GM23338 (cell line): ENCODE measurements at regions not wholly inside any gene's neighbourhood (a gene's known extent, or its start where the extent isn't known, plus 50 kb on each side); places are given as distances from the start of the nearest gene placed in this dataset.

Experiments used
- ATAC-seq: fragments of 200-7000 bp; cut with Tn5 transposase; 3 replicates; pipeline ENCODE4 v1.9.1; 2020
- DNase-seq: peaks from one replicate; pipeline ENCODE4 v3.0.0-alpha.2; 2015; ENCODE audit warnings: low spot score
- H2AFZ ChIP-seq: fragments of 200-600 bp; sonication (generic); 2 replicates; pipeline ENCODE4 v1.8.0; 2016; ENCODE audit warnings: antibody characterized with exemption, mild to moderate bottlenecking, moderate library complexity
- H3F3A ChIP-seq: fragments of 200-600 bp; sonication (generic); replicated peaks from 2 replicates; pipeline ENCODE4 v1.8.0; 2017; ENCODE audit warnings: antibody characterized with exemption, mixed run types, low read depth
- H3K27ac ChIP-seq: fragments of 200-600 bp; sonication (generic); 2 replicates; pipeline ENCODE4 v1.6.1; 2016; ENCODE audit warnings: low read depth
- H3K27me3 ChIP-seq: fragments of 200-600 bp; sonication (generic); 2 replicates; pipeline ENCODE4 v1.8.0; 2016; ENCODE audit warnings: mild to moderate bottlenecking, mixed run types, moderate library complexity; ENCODE audit not compliant: insufficient read depth
- H3K36me3 ChIP-seq: fragments of 200-600 bp; sonication (generic); 2 replicates; pipeline ENCODE4 v1.8.0; 2016; ENCODE audit warnings: mild to moderate bottlenecking; ENCODE audit not compliant: insufficient read depth
- H3K4me1 ChIP-seq: fragments of 200-600 bp; sonication (generic); 2 replicates; pipeline ENCODE4 v1.8.0; 2016; ENCODE audit warnings: mild to moderate bottlenecking, moderate library complexity; ENCODE audit not compliant: insufficient read depth
- H3K4me2 ChIP-seq: fragments of 200-600 bp; sonication (generic); 2 replicates; pipeline ENCODE4 v1.7.1; 2017; ENCODE audit warnings: mixed run types
- H3K4me3 ChIP-seq: fragments of 200-600 bp; sonication (generic); 2 replicates; pipeline ENCODE4 v1.6.1; 2016; ENCODE audit warnings: mixed run types
- H3K79me2 ChIP-seq: fragments of 200-600 bp; sonication (generic); replicated peaks from 2 replicates; pipeline ENCODE4 v1.8.0; 2017; ENCODE audit warnings: mild to moderate bottlenecking; ENCODE audit not compliant: insufficient read depth
- H3K9me2 ChIP-seq: fragments of 200-600 bp; sonication (generic); 2 replicates; pipeline ENCODE4 v1.8.0; 2017; ENCODE audit not compliant: insufficient read depth
- H4K20me1 ChIP-seq: fragments of 200-600 bp; sonication (generic); replicated peaks from 2 replicates; pipeline ENCODE4 v1.8.0; 2017; ENCODE audit warnings: mild to moderate bottlenecking; ENCODE audit not compliant: insufficient read depth
- H3K27ac Mint-ChIP-seq: 2 replicates; pipeline ENCODE4 v1.8.0; 2020; ENCODE audit warnings: inconsistent platforms, mild to moderate bottlenecking, moderate library complexity, mixed read lengths
- H3K27me3 Mint-ChIP-seq: 3 replicates; pipeline ENCODE4 v1.8.0; 2022; ENCODE audit warnings: low read depth, mild to moderate bottlenecking, moderate library complexity, mixed read lengths, inconsistent platforms; ENCODE audit not compliant: insufficient read depth, poor library complexity
- H3K36me3 Mint-ChIP-seq: 3 replicates; pipeline ENCODE4 v1.8.0; 2021; ENCODE audit warnings: low read depth, mild to moderate bottlenecking, inconsistent platforms, moderate library complexity, mixed read lengths
- H3K4me1 Mint-ChIP-seq: 3 replicates; pipeline ENCODE4 v1.8.0; 2020; ENCODE audit warnings: mild to moderate bottlenecking, inconsistent platforms, mixed read lengths
- H3K4me3 Mint-ChIP-seq: 3 replicates; pipeline ENCODE4 v1.8.0; 2021; ENCODE audit warnings: moderate library complexity, mild to moderate bottlenecking, inconsistent platforms, mixed read lengths
- H3K9me3 Mint-ChIP-seq: 3 replicates; pipeline ENCODE4 v1.8.0; 2020; ENCODE audit warnings: moderate library complexity, mild to moderate bottlenecking, inconsistent platforms, mixed read lengths
- CREB1 ChIP-seq: fragments of 250-450 bp; sonication (Bioruptor Pico); IDR thresholded peaks from 2 replicates; pipeline ENCODE4 v1.5.0; 2020; ENCODE audit warnings: low read depth, mild to moderate bottlenecking, moderate library complexity
- ETS1 ChIP-seq: IDR thresholded peaks from 2 replicates; pipeline ENCODE4 v1.6.1; 2016; ENCODE audit warnings: antibody characterized with exemption
- NANOG ChIP-seq: IDR thresholded peaks from 2 replicates; pipeline ENCODE4 v1.6.1; 2016; ENCODE audit warnings: antibody characterized with exemption, borderline replicate concordance
- REST ChIP-seq: IDR thresholded peaks from one replicate; pipeline ENCODE4 v1.6.1; 2018; ENCODE audit warnings: antibody characterized with exemption; ENCODE audit not compliant: unreplicated experiment
- STAT1 ChIP-seq: IDR thresholded peaks from one replicate; pipeline ENCODE4 v1.6.1; 2016; ENCODE audit warnings: antibody characterized with exemption; ENCODE audit not compliant: unreplicated experiment
- ZNF114 ChIP-seq: fragments of 250-450 bp; sonication (Bioruptor Pico); IDR thresholded peaks from 2 replicates; pipeline ENCODE4 v1.5.0; 2020; ENCODE audit warnings: mild to moderate bottlenecking, moderate library complexity
- ZNF331 ChIP-seq: fragments of 250-450 bp; sonication (Bioruptor Pico); IDR thresholded peaks from 2 replicates; pipeline ENCODE4 v1.5.0; 2020; ENCODE audit warnings: low read depth, mild to moderate bottlenecking, moderate library complexity
- TF ChIP-seq, protein P1 (sequence below), 2 experiments: fragments of 200-600 bp in 1 of 2; sonication (generic) in 1 of 2; conservative IDR thresholded peaks; 2 replicates each; pipeline versions ENCODE4 v1.5.1 to v1.6.1; 2016 to 2017; ENCODE audit warnings: antibody characterized with exemption in 2 of 2, low read depth in 2 of 2, mild to moderate bottlenecking in 2 of 2, moderate library complexity in 1 of 2

- Mint-ChIP-seq H3K27ac (no peak overlapping the region), H3K27me3 (no peaks in the 10 kb centered on the region), H3K4me3 (no peak overlapping the region), H3K9me3 (no peaks in the 10 kb centered on the region; the same call in 2 of the 3 replicates), H3K4me1 (no peaks in the 10 kb centered on the region), H3K36me3 (no peaks in the 10 kb centered on the region)
- Histone ChIP-seq H3F3A (no peaks in the 10 kb centered on the region), H3K9me2 (no peaks in the 10 kb centered on the region), H3K4me1 (no peaks in the 10 kb centered on the region), H3K4me2 (no peak overlapping the region), H3K36me3 (no peaks in the 10 kb centered on the region), H4K20me1 (no peaks in the 10 kb centered on the region; the same call in 1 of the 2 replicates), H3K79me2 (no peaks in the 10 kb centered on the region), H3K27ac (no peak overlapping the region), H3K4me3 (no peak overlapping the region), H3K27me3 (no peaks in the 10 kb centered on the region), H2AFZ (no peak overlapping the region)
- DNase-seq (no peak), ATAC-seq (no peak)
- TF ChIP-seq ZNF114 (CRISPR knock-in tag), result no peak
- no peak for TF ChIP-seq STAT1
- no peak for TF ChIP-seq ZNF331 (CRISPR knock-in tag)
- no peak for TF ChIP-seq REST
- no peak for TF ChIP-seq ETS1
Observed at GRCh38 chr6:126198631-126199030, 141.3 kb upstream of the CENPW start.

- DNase-seq (no peak), ATAC-seq (no peak)
- Mint-ChIP-seq H3K36me3 (no peaks in the 10 kb centered on the region), H3K9me3 (no peaks in the 10 kb centered on the region), H3K4me1 (no peaks in the 10 kb centered on the region), H3K4me3 (no peak overlapping the region), H3K27ac (no peak overlapping the region), H3K27me3 (no peaks in the 10 kb centered on the region)
- H3K4me3 ChIP-seq, result no peak overlapping the region
- no peak overlapping the region for H2AFZ ChIP-seq
- H3K4me1 ChIP-seq, result no peaks in the 10 kb centered on the region
- H3K4me2 ChIP-seq, result no peak overlapping the region
- no peak overlapping the region for H3K27ac ChIP-seq
- no peaks in the 10 kb centered on the region for H3K79me2 ChIP-seq
- H3K9me2 ChIP-seq, result no peaks in the 10 kb centered on the region
- H3K27me3 ChIP-seq, result no peaks in the 10 kb centered on the region
- H4K20me1 ChIP-seq, result no peaks in the 10 kb centered on the region; the same call in 1 of the 2 replicates
- no peaks in the 10 kb centered on the region for H3K36me3 ChIP-seq
- TF ChIP-seq, protein P1, sequence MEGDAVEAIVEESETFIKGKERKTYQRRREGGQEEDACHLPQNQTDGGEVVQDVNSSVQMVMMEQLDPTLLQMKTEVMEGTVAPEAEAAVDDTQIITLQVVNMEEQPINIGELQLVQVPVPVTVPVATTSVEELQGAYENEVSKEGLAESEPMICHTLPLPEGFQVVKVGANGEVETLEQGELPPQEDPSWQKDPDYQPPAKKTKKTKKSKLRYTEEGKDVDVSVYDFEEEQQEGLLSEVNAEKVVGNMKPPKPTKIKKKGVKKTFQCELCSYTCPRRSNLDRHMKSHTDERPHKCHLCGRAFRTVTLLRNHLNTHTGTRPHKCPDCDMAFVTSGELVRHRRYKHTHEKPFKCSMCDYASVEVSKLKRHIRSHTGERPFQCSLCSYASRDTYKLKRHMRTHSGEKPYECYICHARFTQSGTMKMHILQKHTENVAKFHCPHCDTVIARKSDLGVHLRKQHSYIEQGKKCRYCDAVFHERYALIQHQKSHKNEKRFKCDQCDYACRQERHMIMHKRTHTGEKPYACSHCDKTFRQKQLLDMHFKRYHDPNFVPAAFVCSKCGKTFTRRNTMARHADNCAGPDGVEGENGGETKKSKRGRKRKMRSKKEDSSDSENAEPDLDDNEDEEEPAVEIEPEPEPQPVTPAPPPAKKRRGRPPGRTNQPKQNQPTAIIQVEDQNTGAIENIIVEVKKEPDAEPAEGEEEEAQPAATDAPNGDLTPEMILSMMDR (conservative IDR thresholded peaks at IDR 0.05; ENCODE audit: low read depth in 2 of 2), result no peak
- no peak for TF ChIP-seq NANOG
- TF ChIP-seq STAT1, result no peak
- TF ChIP-seq ZNF114 (CRISPR knock-in tag), result no peak
- TF ChIP-seq CREB1 (CRISPR knock-in tag), result no peak
- no peaks in the 10 kb centered on the region for H3F3A ChIP-seq
Observed at GRCh38 chr6:126199466-126199865, 140.4 kb upstream of the CENPW start.
